ENCODE measurements at regions not wholly inside any gene's neighbourhood (a gene's known extent, or its start where the extent isn't known, plus 50 kb on each side); places are given as distances from the start of the nearest gene placed in this dataset.

GRCh38 chr13:105991622-105992277, 543.7 kb downstream of the EFNB2 start:
- TF ChIP-seq CTCF (conservative IDR thresholded peaks at IDR 0.05; ENCODE audit: low read depth, low read length) (no peak), EZH2phosphoT487 (IDR thresholded peaks at IDR 0.05; ENCODE audit: borderline replicate concordance, low read length) (no peak), EZH2 (IDR thresholded peaks at IDR 0.05; ENCODE audit: low read length, unreplicated experiment) (no peak)
